SK-N-SH (cell line): ENCODE measurements at regions not wholly inside any gene's neighbourhood (a gene's known extent, or its start where the extent isn't known, plus 50 kb on each side); places are given as distances from the start of the nearest gene placed in this dataset.
A peak's percentile ranks its signal among the peaks of the same experiment; 100 is the strongest.

Experiments used
- CTCF ChIA-PET: fragments of 300-600, 350-600 bp; formaldehyde crosslinking; extraction: SDS; loops from one replicate; lab custom pipeline; 2021; lab: Yijun Ruan, JAX
- POLR2A ChIA-PET: fragments of 350-600 bp; sonication (Branson Sonifier 250); formaldehyde crosslinking; extraction: SDS; loops from one replicate; lab custom pipeline; 2020; ENCODE audit warnings: antibody characterized with exemption, inconsistent platforms; lab: Yijun Ruan, JAX
- DNase-seq: peaks from one replicate; pipeline ENCODE4 v3.0.0; 2012
- H2AFZ ChIP-seq: fragments of 200-600 bp; sonication (generic); 2 replicates; pipeline ENCODE4 v1.8.1; 2016; ENCODE audit warnings: antibody characterized with exemption, mild to moderate bottlenecking, low read depth
- H3F3A ChIP-seq: fragments of 200-600 bp; sonication (generic); replicated peaks from 2 replicates; pipeline ENCODE3; 2016; ENCODE audit warnings: antibody characterized with exemption, mild to moderate bottlenecking; ENCODE audit not compliant: insufficient read depth
- H3K27ac ChIP-seq, 2 experiments: fragments of 200-500 bp in 1 of 2; fragments of 200-600 bp in 1 of 2; sonication (Bioruptor generic) in 1 of 2; sonication (generic), shearing (Covaris generic) in 1 of 2; 2 replicates each; pipeline versions ENCODE4 v1.5.1 to v1.6.1; 2014 to 2016; ENCODE audit warnings: low read depth in 2 of 2, inconsistent platforms in 1 of 2, low read length in 1 of 2, mild to moderate bottlenecking in 1 of 2, mixed read lengths in 1 of 2
- H3K27me3 ChIP-seq: fragments of 200-600 bp; sonication (generic), shearing (Covaris generic); 2 replicates; pipeline ENCODE4 v1.6.1; 2016; ENCODE audit warnings: mixed run types; ENCODE audit not compliant: insufficient read depth
- H3K36me3 ChIP-seq, 2 experiments: fragments of 200-500 bp in 1 of 2; fragments of 200-600 bp in 1 of 2; sonication (Bioruptor generic) in 1 of 2; sonication (generic) in 1 of 2; replicated peaks in 1 of 2; 2 replicates each; pipeline versions ENCODE3 to v1.5.1; 2014 to 2016; ENCODE audit warnings: low read length in 1 of 2, mild to moderate bottlenecking in 1 of 2; ENCODE audit not compliant: insufficient read depth in 2 of 2, control insufficient read depth in 1 of 2
- H3K4me1 ChIP-seq, 2 experiments: fragments of 200-500 bp in 1 of 2; fragments of 200-600 bp in 1 of 2; sonication (Bioruptor generic) in 1 of 2; sonication (generic), shearing (Covaris generic) in 1 of 2; 2 replicates each; pipeline versions ENCODE4 v1.5.1 to v1.6.1; 2014 to 2016; ENCODE audit warnings: low read depth in 1 of 2, low read length in 1 of 2, mixed run types in 1 of 2; ENCODE audit not compliant: insufficient read depth in 2 of 2, control insufficient read depth in 1 of 2
- H3K4me2 ChIP-seq: fragments of 200-600 bp; sonication (generic), shearing (Covaris generic); 2 replicates; pipeline ENCODE4 v1.6.1; 2017; ENCODE audit warnings: mixed run types
- H3K4me3 ChIP-seq, 2 experiments: fragments of 200-500 bp in 1 of 2; fragments of 200-600 bp in 1 of 2; sonication (Bioruptor generic) in 1 of 2; sonication (generic), shearing (Covaris generic) in 1 of 2; 2 replicates each; pipeline versions ENCODE4 v1.5.1 to v1.8.1; 2014 to 2016; ENCODE audit warnings: low read depth in 2 of 2, inconsistent platforms in 1 of 2, low read length in 1 of 2, mild to moderate bottlenecking in 1 of 2, mixed read lengths in 1 of 2, moderate library complexity in 1 of 2
- H3K79me2 ChIP-seq: fragments of 200-600 bp; sonication (generic); 2 replicates; pipeline ENCODE4 v1.8.1; 2017; ENCODE audit warnings: mild to moderate bottlenecking; ENCODE audit not compliant: insufficient read depth
- H3K9ac ChIP-seq: fragments of 200-600 bp; sonication (generic); 2 replicates; pipeline ENCODE4 v1.6.1; 2017; ENCODE audit warnings: mixed run types
- H3K9me2 ChIP-seq: fragments of 200-600 bp; sonication (generic); 2 replicates; pipeline ENCODE4 v1.6.1; 2017; ENCODE audit warnings: mixed run types
- H3K9me3 ChIP-seq: fragments of 200-600 bp; sonication (generic); 2 replicates; pipeline ENCODE4 v1.6.1; 2017; ENCODE audit warnings: mixed run types, mild to moderate bottlenecking, moderate library complexity
- H4K20me1 ChIP-seq: fragments of 200-600 bp; sonication (generic); 2 replicates; pipeline ENCODE4 v1.6.1; 2017; ENCODE audit warnings: mild to moderate bottlenecking, mixed run types; ENCODE audit not compliant: insufficient read depth
- CHD2 ChIP-seq: fragments of 150-350 bp; IDR thresholded peaks from 2 replicates; pipeline ENCODE4 v1.6.1; 2018; ENCODE audit warnings: low read length; ENCODE audit not compliant: partially characterized antibody
- GATA2 ChIP-seq: sonication (generic); formaldehyde crosslinking; IDR thresholded peaks from 2 replicates; pipeline ENCODE4 v1.5.0; 2020; ENCODE audit warnings: mild to moderate bottlenecking, missing genetic modification reagents
- MXI1 ChIP-seq: IDR thresholded peaks from 2 replicates; pipeline ENCODE4 v1.6.1; 2012; ENCODE audit warnings: mild to moderate bottlenecking, low read depth, low read length, improper control_type of control experiment
- NRF1 ChIP-seq: IDR thresholded peaks from 2 replicates; pipeline ENCODE4 v1.6.1; 2012; ENCODE audit warnings: low read depth, mild to moderate bottlenecking, low read length
- POLR2AphosphoS5 ChIP-seq: IDR thresholded peaks from 2 replicates; pipeline ENCODE4 v1.6.1; 2012; ENCODE audit warnings: low read depth, low read length
- RCOR1 ChIP-seq: fragments of 150-350 bp; IDR thresholded peaks from 2 replicates; pipeline ENCODE4 v1.6.1; 2017; ENCODE audit warnings: antibody characterized with exemption, low read length
- SIN3A ChIP-seq: IDR thresholded peaks from 2 replicates; pipeline ENCODE4 v1.6.1; 2012; ENCODE audit warnings: low read depth, mild to moderate bottlenecking, low read length, moderate library complexity, borderline replicate concordance
- TEAD4 ChIP-seq: IDR thresholded peaks from 2 replicates; pipeline ENCODE4 v1.4.0; 2012; ENCODE audit warnings: mild to moderate bottlenecking, borderline replicate concordance; ENCODE audit not compliant: insufficient read depth
- YY1 ChIP-seq: IDR thresholded peaks from 2 replicates; pipeline ENCODE4 v1.4.0; 2012; ENCODE audit warnings: low read depth, mild to moderate bottlenecking
- WGBS: methylation state at CpG from one replicate; pipeline ENCODE4 v1.1.6; 2017; ENCODE audit warnings: low lambda C conversion rate; 5-methylcytosine and 5-hydroxymethylcytosine counted together
- TF ChIP-seq, protein P1 (sequence below): IDR thresholded peaks from 2 replicates; pipeline ENCODE4 v1.6.1; 2012; ENCODE audit warnings: mild to moderate bottlenecking, low read depth, low read length, moderate library complexity
- TF ChIP-seq, protein P2 (sequence below): fragments of 200-600 bp; sonication (generic); IDR thresholded peaks from 2 replicates; pipeline ENCODE4 v1.6.1; 2017; ENCODE audit warnings: antibody characterized with exemption, mild to moderate bottlenecking, moderate library complexity
- TF ChIP-seq, protein P3 (sequence below): fragments of 150-350 bp; IDR thresholded peaks from 2 replicates; pipeline ENCODE4 v1.6.1; 2017; ENCODE audit warnings: antibody characterized with exemption, low read length, low read depth, borderline replicate concordance

DNA sequence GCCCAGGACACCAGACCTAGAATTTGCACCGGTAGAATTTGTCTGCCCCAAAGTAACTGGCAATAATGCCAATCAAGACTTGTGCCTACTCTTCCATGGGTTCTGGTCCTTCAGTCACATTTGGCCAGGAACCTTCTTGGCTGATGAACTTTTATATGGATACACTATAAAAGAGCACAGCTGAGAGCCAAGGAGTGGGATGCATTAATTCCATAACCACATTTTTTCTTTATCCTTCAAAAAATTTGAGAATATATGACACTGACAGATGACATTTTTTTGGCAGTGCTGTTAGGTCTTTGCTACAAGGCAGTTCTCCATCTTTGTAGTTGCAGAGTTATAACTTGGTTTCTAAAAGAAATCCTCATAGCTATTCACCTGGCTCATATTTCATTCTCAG is 129.2 kb upstream of the HDAC9 start (continued):
- TF ChIP-seq CHD2 (no peak), YY1 (no peak), SIN3A (no peak)
- TF ChIP-seq, protein P1, sequence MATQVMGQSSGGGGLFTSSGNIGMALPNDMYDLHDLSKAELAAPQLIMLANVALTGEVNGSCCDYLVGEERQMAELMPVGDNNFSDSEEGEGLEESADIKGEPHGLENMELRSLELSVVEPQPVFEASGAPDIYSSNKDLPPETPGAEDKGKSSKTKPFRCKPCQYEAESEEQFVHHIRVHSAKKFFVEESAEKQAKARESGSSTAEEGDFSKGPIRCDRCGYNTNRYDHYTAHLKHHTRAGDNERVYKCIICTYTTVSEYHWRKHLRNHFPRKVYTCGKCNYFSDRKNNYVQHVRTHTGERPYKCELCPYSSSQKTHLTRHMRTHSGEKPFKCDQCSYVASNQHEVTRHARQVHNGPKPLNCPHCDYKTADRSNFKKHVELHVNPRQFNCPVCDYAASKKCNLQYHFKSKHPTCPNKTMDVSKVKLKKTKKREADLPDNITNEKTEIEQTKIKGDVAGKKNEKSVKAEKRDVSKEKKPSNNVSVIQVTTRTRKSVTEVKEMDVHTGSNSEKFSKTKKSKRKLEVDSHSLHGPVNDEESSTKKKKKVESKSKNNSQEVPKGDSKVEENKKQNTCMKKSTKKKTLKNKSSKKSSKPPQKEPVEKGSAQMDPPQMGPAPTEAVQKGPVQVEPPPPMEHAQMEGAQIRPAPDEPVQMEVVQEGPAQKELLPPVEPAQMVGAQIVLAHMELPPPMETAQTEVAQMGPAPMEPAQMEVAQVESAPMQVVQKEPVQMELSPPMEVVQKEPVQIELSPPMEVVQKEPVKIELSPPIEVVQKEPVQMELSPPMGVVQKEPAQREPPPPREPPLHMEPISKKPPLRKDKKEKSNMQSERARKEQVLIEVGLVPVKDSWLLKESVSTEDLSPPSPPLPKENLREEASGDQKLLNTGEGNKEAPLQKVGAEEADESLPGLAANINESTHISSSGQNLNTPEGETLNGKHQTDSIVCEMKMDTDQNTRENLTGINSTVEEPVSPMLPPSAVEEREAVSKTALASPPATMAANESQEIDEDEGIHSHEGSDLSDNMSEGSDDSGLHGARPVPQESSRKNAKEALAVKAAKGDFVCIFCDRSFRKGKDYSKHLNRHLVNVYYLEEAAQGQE, result no peak

DNA sequence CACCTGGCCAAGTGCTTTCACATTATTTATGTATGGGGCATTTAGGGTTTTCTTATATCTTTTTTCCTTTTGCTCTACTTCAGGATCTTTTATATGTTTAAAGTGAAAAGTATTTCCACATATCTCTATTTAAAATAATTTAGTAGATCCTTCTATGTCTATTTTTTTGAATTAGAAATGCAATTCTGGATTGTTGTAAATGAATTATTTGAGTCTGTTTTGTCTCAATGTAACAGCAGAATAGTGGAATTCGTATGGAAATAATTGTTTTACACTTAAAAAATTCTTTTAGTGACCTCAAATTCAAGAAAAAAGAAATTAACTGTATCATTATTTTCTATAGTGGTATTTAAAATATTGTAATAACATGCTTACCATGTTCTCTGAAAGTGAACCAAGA is 126.5 kb upstream of the HDAC9 start:
- no peaks in the 10 kb centered on the region for H3K79me2 ChIP-seq
- H3K27ac ChIP-seq, result peak overlapping the region in 1 of 2 experiments; percentile 39; a peak in 2 of 4 replicates
- H3K4me1 ChIP-seq, result peaks cover 0 to 5% of the 10 kb centered on the region in 2 experiments; a peak in 2 of 4 replicates
- no peak overlapping the region for H2AFZ ChIP-seq
- no peak overlapping the region for H3K9ac ChIP-seq
- H3K9me2 ChIP-seq, result no peaks in the 10 kb centered on the region
- H3F3A ChIP-seq, result no peaks in the 10 kb centered on the region
- no peak for DNase-seq
- TF ChIP-seq GATA2 (CRISPR knock-in tag) (no peak), RCOR1 (no peak), POLR2AphosphoS5 (no peak), TEAD4 (no peak), MXI1 (no peak), NRF1 (no peak)
- TF ChIP-seq, protein P2, sequence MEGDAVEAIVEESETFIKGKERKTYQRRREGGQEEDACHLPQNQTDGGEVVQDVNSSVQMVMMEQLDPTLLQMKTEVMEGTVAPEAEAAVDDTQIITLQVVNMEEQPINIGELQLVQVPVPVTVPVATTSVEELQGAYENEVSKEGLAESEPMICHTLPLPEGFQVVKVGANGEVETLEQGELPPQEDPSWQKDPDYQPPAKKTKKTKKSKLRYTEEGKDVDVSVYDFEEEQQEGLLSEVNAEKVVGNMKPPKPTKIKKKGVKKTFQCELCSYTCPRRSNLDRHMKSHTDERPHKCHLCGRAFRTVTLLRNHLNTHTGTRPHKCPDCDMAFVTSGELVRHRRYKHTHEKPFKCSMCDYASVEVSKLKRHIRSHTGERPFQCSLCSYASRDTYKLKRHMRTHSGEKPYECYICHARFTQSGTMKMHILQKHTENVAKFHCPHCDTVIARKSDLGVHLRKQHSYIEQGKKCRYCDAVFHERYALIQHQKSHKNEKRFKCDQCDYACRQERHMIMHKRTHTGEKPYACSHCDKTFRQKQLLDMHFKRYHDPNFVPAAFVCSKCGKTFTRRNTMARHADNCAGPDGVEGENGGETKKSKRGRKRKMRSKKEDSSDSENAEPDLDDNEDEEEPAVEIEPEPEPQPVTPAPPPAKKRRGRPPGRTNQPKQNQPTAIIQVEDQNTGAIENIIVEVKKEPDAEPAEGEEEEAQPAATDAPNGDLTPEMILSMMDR, result no peak
- TF ChIP-seq, protein P1, result no peak
- TF ChIP-seq, protein P3, sequence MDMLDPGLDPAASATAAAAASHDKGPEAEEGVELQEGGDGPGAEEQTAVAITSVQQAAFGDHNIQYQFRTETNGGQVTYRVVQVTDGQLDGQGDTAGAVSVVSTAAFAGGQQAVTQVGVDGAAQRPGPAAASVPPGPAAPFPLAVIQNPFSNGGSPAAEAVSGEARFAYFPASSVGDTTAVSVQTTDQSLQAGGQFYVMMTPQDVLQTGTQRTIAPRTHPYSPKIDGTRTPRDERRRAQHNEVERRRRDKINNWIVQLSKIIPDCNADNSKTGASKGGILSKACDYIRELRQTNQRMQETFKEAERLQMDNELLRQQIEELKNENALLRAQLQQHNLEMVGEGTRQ, result no peak
- H3K27me3 ChIP-seq, result no peaks in the 10 kb centered on the region
- H3K36me3 ChIP-seq, result no peaks in the 10 kb centered on the region
- no peak overlapping the region for H3K4me3 ChIP-seq
- ChIA-PET CTCF (interaction anchor here (1.0 to 2.0 kb wide), 3 partner anchors 12 to 221 kb away, joined by 3 to 6 read pairs (median 3); no protein-coding TSS in a partner anchor), POLR2A (no interaction called here)
- H4K20me1 ChIP-seq, result no peaks in the 10 kb centered on the region
- no peaks in the 10 kb centered on the region for H3K9me3 ChIP-seq
- H3K4me2 ChIP-seq, result no peak overlapping the region
- WGBS, result 46% methylated on average over 1 of the region's 1 CpG
